Amniotic stem cell (primary cell): ENCODE measurements at regions not wholly inside any gene's neighbourhood (a gene's known extent, or its start where the extent isn't known, plus 50 kb on each side); places are given as distances from the start of the nearest gene placed in this dataset.
"Not testable (repeated sequence)": the region's sequence is repeated elsewhere in the genome, so short reads cannot be mapped to it uniquely, and the experiment has no call there.

Experiments used
- DNase-seq: peaks from one replicate; lab custom pipeline; 2025; lab: John Stamatoyannopoulos, UW

- no peak for DNase-seq
These were observed 1814.9 kb downstream of the SLITRK5 start for GRCh38 chr13:89486065-89486464.

GRCh38 chr13:89486709-89487108 lies 1815.5 kb downstream of the SLITRK5 start:
- DNase-seq: no peak

GRCh38 chr13:89490661-89491060 lies 1819.5 kb downstream of the SLITRK5 start:
- DNase-seq: no peak

GRCh38 chr13:89496478-89496877 lies 1825.3 kb downstream of the SLITRK5 start:
- no peak for DNase-seq

GRCh38 chr13:89497658-89498057 lies 1826.5 kb downstream of the SLITRK5 start:
- DNase-seq: no peak

- DNase-seq: no peak
These were observed 1831.1 kb downstream of the SLITRK5 start for GRCh38 chr13:89502286-89502685.

GRCh38 chr13:89514534-89515312 lies 1832.8 kb upstream of the MIR17HG start:
- no peak for DNase-seq

GRCh38 chr13:89515948-89516347 lies 1831.5 kb upstream of the MIR17HG start:
- DNase-seq: no peak

- DNase-seq: no peak
These were observed 1829.0 kb upstream of the MIR17HG start for GRCh38 chr13:89518289-89519077.

- DNase-seq: no peak
These were observed 1827.0 kb upstream of the MIR17HG start for GRCh38 chr13:89520468-89520867.

- DNase-seq: not testable (repeated sequence)
These were observed 1825.8 kb upstream of the MIR17HG start for GRCh38 chr13:89521672-89522071.

GRCh38 chr13:89541091-89542030 lies 1806.1 kb upstream of the MIR17HG start:
- DNase-seq: no peak

GRCh38 chr13:89550938-89551337 lies 1796.5 kb upstream of the MIR17HG start:
- no peak for DNase-seq

GRCh38 chr13:89554801-89555200 lies 1792.7 kb upstream of the MIR17HG start:
- DNase-seq: no peak

- DNase-seq: no peak
These were observed 1781.9 kb upstream of the MIR17HG start for GRCh38 chr13:89565476-89566100.

GRCh38 chr13:89567025-89567424 lies 1780.5 kb upstream of the MIR17HG start:
- DNase-seq: no peak

GRCh38 chr13:89568276-89568675 lies 1779.2 kb upstream of the MIR17HG start:
- DNase-seq: no peak

GRCh38 chr13:89568746-89569145 lies 1778.7 kb upstream of the MIR17HG start:
- no peak for DNase-seq

- DNase-seq: no peak
These were observed 1775.8 kb upstream of the MIR17HG start for GRCh38 chr13:89571676-89572075.

GRCh38 chr13:89574077-89574476 lies 1773.4 kb upstream of the MIR17HG start:
- DNase-seq: no peak

- no peak for DNase-seq
These were observed 1770.2 kb upstream of the MIR17HG start for GRCh38 chr13:89577301-89577700.
